ENCODE measurements at regions not wholly inside any gene's neighbourhood (a gene's known extent, or its start where the extent isn't known, plus 50 kb on each side); places are given as distances from the start of the nearest gene placed in this dataset.

- no peak overlapping the region for H3K4me3 ChIP-seq
- 61 to 82% (median 70%) methylated on average over 1 of the region's 1 CpG for WGBS, 4 donors
- DNase-seq, result no peak
- intact Hi-C loops (cut with DNase I), result no loop called here
- no peaks in the 10 kb centered on the region for H3K36me3 ChIP-seq (replicated peaks in 1 of 2)
- no peak overlapping the region for H3K27ac ChIP-seq
- no peaks in the 10 kb centered on the region for H3K9me3 ChIP-seq (replicated peaks in 1 of 3)
- TF ChIP-seq POLR2A (IDR thresholded peaks at IDR 0.05), result no peak
- no peak for TF ChIP-seq CTCF (IDR thresholded peaks at IDR 0.05)
- H3K27me3 ChIP-seq, result no peaks in the 10 kb centered on the region
- peaks cover 0 to 9% of the 10 kb centered on the region in 2 donors for H3K4me1 ChIP-seq (replicated peaks in 1 of 2)
Measured at GRCh38 chr2:163353551-163353950, 382.3 kb downstream of the FIGN start.

- H3K4me3 ChIP-seq, result no peak overlapping the region
Measured at GRCh38 chr2:163351966-163352365, 383.8 kb downstream of the FIGN start.

GRCh38 chr2:163351143-163351542 lies 384.7 kb downstream of the FIGN start:
- TF ChIP-seq POLR2A (IDR thresholded peaks at IDR 0.05), result no peak
- TF ChIP-seq CTCF (IDR thresholded peaks at IDR 0.05), result no peak
- peaks cover 0 to 15% of the 10 kb centered on the region in 2 donors for H3K4me1 ChIP-seq (replicated peaks in 1 of 2)
- intact Hi-C loops (cut with DNase I), result no loop called here
- no peak for DNase-seq
- H3K27me3 ChIP-seq, result no peaks in the 10 kb centered on the region
- no peak overlapping the region for H3K4me3 ChIP-seq
- H3K27ac ChIP-seq, result no peak overlapping the region
- 84 to 90% (median 86%) methylated on average over 3 of the region's 3 CpGs for WGBS, 4 donors
- no peaks in the 10 kb centered on the region for H3K36me3 ChIP-seq (replicated peaks in 1 of 2)
- H3K9me3 ChIP-seq (replicated peaks in 1 of 3), result no peaks in the 10 kb centered on the region

More at GRCh38 chr2:163351966-163352365, 383.8 kb downstream of the FIGN start:
- TF ChIP-seq CTCF (IDR thresholded peaks at IDR 0.05) (no peak), POLR2A (IDR thresholded peaks at IDR 0.05) (no peak)
- H3K27ac ChIP-seq, result no peak overlapping the region
- H3K4me1 ChIP-seq (replicated peaks in 1 of 2), result peaks cover 0 to 15% of the 10 kb centered on the region in 2 donors
- H3K27me3 ChIP-seq, result no peaks in the 10 kb centered on the region
- no peaks in the 10 kb centered on the region for H3K9me3 ChIP-seq (replicated peaks in 1 of 3)
- no peak for DNase-seq
- intact Hi-C loops (cut with DNase I), result no loop called here
- WGBS, 4 donors, result 89 to 98% (median 96%) methylated on average over 2 of the region's 2 CpGs
- no peaks in the 10 kb centered on the region for H3K36me3 ChIP-seq (replicated peaks in 1 of 2)

GRCh38 chr2:163348857-163349380 lies 386.9 kb downstream of the FIGN start:
- 48 to 49% (median 48%) methylated on average over 8 of the region's 8 CpGs for WGBS, 4 donors
- Histone ChIP-seq H3K27me3 (no peaks in the 10 kb centered on the region), H3K9me3 (replicated peaks in 1 of 3) (no peaks in the 10 kb centered on the region), H3K4me3 (peak overlapping the region in 2 of 4 donors; percentile 5 to 51), H3K4me1 (replicated peaks in 1 of 2) (peaks cover 0 to 15% of the 10 kb centered on the region in 2 donors), H3K27ac (peak overlapping the region; percentile 7 to 82 (median 65)), H3K36me3 (replicated peaks in 1 of 2) (no peaks in the 10 kb centered on the region)
- no peak for TF ChIP-seq CTCF (IDR thresholded peaks at IDR 0.05)
- TF ChIP-seq POLR2A (IDR thresholded peaks at IDR 0.05), result no peak
- intact Hi-C loops (cut with DNase I), result loop anchor here in 1 of 2 donors (5.0 kb wide), 1 partner anchor 713 kb away; no protein-coding TSS in a partner anchor
- peak; percentile 20 to 56 (median 44) for DNase-seq
